GM18873 (cell line): ENCODE measurements at regions not wholly inside any gene's neighbourhood (a gene's known extent, or its start where the extent isn't known, plus 50 kb on each side); places are given as distances from the start of the nearest gene placed in this dataset.

Experiments
- ATAC-seq: cut with Tn5 transposase; IDR thresholded peaks from one replicate; pipeline ENCODE4 v1.9.1; 2021; ENCODE audit warnings: mild to moderate bottlenecking, moderate library complexity, moderate number of reproducible peaks; ENCODE audit not compliant: unreplicated experiment, low FRiP score

GRCh38 chr2:136062066-136062837, 55.7 kb downstream of the CXCR4 start:
- ATAC-seq = no peak

GRCh38 chr2:136060416-136060815, 57.5 kb downstream of the CXCR4 start:
- no peak for ATAC-seq

GRCh38 chr2:136059036-136059472, 58.9 kb downstream of the CXCR4 start:
- ATAC-seq = peak; percentile 54

DNA sequence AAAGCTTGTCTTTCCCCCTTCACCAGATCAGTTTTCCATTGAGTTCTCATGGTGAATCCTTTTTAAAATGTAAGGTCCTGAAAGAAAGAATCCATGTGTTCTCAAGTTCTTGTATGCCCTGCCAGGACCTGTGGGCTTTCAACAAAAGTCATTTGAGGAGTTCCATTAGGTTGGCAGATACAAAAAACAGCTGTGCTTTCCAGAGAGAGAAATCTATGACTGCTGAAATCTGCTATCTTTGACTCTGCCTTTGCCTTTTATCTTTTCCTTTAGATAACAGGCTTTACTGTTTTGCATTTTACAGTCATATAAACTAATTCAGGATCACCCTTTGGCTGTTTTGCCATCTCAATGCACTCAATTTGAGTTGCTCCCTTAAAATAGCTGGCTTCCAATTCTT, 59.7 kb downstream of the CXCR4 start:
- ATAC-seq = no peak

DNA sequence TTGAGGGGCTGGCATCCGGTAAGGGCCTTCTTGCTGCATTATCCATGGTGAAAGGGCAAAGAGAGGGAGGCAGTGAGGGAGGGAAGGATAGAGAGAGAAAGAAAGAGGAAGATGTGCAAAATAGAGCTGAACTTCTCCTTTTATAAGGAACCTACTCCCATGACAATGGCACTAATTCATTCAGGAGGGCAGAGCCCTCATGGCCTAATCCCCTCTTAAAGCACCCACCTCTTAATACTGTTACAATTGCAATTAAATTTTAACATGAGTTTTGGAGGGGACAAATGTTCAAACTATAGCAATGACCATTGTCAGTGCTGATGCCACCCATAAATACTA, 60.2 kb downstream of the CXCR4 start:
- no peak for ATAC-seq

GRCh38 chr2:136057023-136057801, 60.7 kb downstream of the CXCR4 start:
- ATAC-seq = peak; percentile 36

DNA sequence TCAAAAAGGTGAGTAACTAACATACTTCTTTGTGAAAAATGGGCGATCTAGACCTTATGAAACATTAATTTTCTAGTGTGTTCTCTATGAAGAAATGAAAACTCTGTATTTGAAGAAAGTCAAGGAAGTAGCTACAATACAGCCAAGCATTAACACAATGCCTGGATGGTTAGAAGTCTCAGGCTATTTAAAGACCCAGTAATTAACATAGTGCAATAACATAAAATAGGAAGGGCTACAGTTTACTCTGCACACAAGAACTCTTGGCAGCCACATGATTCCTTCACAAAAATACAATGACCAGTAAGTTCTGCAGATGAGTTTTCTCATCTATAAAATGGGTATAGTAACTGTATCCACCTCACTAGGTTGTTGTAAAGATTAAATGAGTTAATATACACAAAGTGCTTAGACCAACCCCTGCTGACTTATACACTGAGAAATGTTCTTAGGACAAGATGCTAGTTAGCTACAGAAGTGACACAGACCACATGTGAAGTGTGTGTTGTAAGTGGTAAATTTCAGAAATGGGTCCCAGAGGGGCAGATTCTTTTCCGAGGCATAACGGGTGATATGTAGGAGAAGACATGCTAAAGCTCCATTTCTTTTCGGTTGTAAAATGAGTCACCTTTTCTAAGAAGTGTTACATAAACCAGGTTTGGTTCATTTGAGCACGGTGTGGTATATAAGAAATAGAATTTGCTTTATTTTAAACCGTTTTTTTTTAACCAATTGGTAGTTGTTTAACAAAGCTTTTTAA, 61.8 kb downstream of the CXCR4 start:
- no peak for ATAC-seq

DNA sequence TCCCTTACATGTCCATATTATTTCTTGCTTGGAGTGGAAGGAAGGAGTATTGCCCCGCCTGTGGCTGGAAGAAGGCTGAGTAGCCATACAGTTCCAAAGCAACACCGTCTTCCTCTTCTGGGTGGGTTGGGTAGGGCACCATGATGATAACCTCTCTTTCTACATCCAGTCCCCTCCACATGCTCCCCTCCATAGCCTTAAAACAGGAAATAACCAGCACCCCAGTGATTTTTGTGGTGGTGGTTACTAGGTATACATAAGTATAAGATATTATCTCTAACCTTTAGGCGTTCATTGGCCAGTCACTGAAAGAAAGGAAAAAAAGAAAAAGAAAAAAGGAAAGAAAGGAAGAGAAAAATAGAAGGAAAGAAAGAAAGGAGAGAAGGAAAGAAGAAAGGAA, 63.1 kb downstream of the CXCR4 start:
- ATAC-seq = no peak

GRCh38 chr2:136052369-136053362, 65.3 kb downstream of the CXCR4 start:
- peak; percentile 42 for ATAC-seq

GRCh38 chr2:136051725-136052048, 66.3 kb upstream of the DARS1 start:
- no peak for ATAC-seq

- peak; percentile 55 for ATAC-seq
Measured at GRCh38 chr2:136051001-136051724, 65.7 kb upstream of the DARS1 start.

DNA sequence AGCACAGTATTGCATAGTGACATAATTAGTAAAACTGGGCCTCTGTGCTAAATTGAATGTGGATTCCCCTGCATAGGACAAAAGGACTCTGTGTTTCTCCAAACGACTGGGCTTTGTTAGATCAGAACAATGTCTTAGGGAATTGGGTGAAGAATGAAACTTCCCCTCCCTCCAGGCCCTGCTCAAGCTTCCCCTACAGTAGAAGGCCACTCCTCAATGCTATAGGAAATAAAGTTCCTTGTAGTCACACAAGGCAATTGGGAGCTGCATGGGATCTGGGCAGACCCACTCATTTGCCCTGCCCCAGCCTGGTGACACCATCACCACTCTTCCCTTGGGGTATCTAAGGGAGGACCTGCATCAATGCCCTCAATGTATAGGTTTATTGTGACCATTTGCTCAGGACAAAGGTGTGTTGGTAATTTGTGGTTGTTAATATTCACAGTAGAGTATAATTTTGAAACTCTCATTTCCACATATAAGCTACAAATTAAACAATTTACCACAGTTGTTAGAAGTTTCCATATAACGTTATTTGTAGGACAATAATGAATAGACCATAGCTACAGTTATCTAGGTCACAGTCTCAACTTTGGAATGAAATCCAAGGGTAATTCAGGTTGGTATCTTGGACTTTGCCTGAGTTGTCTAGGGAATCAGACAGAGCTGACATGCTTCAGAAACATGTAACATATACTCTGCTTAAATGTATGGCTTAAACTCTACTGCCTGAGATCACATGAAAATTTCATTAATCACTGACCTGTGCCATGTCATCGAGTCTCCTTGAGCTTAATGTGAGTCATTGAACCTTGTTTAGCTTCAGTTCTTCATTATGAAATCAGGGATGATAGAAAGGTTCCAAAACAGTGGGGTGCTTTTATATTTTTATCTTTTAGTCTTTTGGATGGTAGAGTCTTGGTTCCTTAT, 64.8 kb upstream of the DARS1 start:
- ATAC-seq = no peak

GRCh38 chr2:136049011-136049742, 63.8 kb upstream of the DARS1 start:
- no peak for ATAC-seq

DNA sequence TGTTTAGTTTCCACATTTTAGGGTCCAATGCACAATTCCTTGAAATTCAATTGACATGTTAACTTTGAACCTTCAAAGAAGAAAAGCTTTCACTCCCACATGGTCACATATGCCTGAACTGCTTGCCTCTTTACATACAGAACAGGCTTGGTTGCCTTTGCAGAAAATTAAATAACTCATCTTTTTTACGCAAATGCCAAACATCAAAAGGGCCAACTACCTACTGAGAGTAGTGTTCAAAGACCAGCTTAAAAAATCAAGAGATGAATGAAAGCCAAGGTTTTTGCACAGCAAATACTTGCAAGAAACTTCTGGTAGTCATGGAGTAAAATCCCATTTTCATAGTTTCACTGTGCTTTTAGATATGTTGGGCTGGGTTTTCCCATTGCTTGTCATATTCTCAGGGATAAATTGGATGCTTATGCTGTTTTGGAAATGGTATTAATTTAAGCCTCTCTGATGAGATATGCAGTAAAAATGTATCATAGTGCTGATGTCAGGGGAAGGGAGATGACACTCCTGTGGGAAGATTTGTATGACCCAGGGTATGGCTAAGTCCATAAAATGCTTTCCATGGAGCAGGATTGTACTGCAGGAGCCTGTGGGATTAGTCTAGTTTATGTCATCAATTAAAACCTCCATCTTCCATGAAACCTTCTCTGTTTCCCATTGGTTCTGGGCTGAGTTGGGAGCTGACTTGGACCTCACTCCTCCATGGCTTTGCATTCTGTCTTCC, 60.6 kb upstream of the DARS1 start:
- no peak for ATAC-seq

- no peak for ATAC-seq
Measured at GRCh38 chr2:136045344-136045743, 59.9 kb upstream of the DARS1 start.
